ENCODE measurements at regions not wholly inside any gene's neighbourhood (a gene's known extent, or its start where the extent isn't known, plus 50 kb on each side); places are given as distances from the start of the nearest gene placed in this dataset.

DNA sequence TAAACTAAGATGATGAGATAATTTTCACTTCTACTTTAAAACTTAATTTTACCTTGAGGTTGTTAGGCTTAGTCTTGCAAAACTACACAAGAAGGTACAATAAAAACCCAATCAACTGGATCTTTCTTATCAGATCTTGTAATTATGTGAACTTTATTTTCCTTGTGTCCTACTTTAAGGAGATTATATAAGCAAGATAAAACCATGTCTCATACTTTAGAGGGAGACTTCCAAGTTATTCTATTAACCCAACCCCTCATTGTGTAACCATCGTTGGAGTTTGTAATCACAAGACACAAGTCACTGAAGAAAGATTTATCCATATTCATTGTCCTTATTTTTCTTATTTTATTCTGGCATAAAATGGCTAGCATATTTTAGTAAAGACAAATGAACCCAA is 165.6 kb downstream of the SERPINI1 start:
- no peaks in the 10 kb centered on the region for H3K9me3 Mint-ChIP-seq (ENCODE audit: unreplicated experiment)
- peaks cover 9% of the 10 kb centered on the region for H3K4me1 Mint-ChIP-seq (ENCODE audit: unreplicated experiment)
- no peak overlapping the region for H3K4me3 Mint-ChIP-seq (ENCODE audit: unreplicated experiment)
- no peaks in the 10 kb centered on the region for H3K36me3 Mint-ChIP-seq (ENCODE audit: low read depth, unreplicated experiment)
- TF ChIP-seq, protein P1, sequence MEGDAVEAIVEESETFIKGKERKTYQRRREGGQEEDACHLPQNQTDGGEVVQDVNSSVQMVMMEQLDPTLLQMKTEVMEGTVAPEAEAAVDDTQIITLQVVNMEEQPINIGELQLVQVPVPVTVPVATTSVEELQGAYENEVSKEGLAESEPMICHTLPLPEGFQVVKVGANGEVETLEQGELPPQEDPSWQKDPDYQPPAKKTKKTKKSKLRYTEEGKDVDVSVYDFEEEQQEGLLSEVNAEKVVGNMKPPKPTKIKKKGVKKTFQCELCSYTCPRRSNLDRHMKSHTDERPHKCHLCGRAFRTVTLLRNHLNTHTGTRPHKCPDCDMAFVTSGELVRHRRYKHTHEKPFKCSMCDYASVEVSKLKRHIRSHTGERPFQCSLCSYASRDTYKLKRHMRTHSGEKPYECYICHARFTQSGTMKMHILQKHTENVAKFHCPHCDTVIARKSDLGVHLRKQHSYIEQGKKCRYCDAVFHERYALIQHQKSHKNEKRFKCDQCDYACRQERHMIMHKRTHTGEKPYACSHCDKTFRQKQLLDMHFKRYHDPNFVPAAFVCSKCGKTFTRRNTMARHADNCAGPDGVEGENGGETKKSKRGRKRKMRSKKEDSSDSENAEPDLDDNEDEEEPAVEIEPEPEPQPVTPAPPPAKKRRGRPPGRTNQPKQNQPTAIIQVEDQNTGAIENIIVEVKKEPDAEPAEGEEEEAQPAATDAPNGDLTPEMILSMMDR (IDR thresholded peaks at IDR 0.05; ENCODE audit: unreplicated experiment) = no peak
- H3K27me3 Mint-ChIP-seq (ENCODE audit: unreplicated experiment) = no peaks in the 10 kb centered on the region
- H3K27ac Mint-ChIP-seq (ENCODE audit: unreplicated experiment) = no peak overlapping the region
- no peak for DNase-seq (ENCODE audit: low spot score)

DNA sequence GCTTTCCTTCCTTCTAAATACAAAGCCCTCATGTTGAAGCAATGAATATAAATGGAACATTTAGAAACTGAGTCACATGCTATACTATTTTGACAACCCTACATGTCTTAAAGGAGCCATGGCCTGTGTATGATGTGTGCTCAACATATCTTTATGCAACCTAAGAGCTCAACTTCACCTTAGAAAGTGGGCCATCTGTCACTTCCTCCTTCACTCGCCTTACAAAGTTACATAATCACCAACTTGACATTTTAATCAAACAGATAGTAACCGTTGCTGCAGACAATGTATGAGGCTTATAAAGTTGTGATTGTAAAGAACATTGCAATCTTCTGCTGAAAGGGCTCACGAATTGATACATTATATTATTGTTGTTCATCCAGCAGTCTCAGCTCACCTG is 163.6 kb downstream of the SERPINI1 start:
- Mint-ChIP-seq H3K27ac (ENCODE audit: unreplicated experiment) (no peak overlapping the region), H3K4me1 (ENCODE audit: unreplicated experiment) (peaks cover 8% of the 10 kb centered on the region), H3K36me3 (ENCODE audit: low read depth, unreplicated experiment) (no peaks in the 10 kb centered on the region), H3K27me3 (ENCODE audit: unreplicated experiment) (no peaks in the 10 kb centered on the region), H3K9me3 (ENCODE audit: unreplicated experiment) (no peaks in the 10 kb centered on the region), H3K4me3 (ENCODE audit: unreplicated experiment) (no peak overlapping the region)
- TF ChIP-seq, protein P1 (IDR thresholded peaks at IDR 0.05; ENCODE audit: unreplicated experiment) = no peak
- no peak for DNase-seq (ENCODE audit: low spot score)

DNA sequence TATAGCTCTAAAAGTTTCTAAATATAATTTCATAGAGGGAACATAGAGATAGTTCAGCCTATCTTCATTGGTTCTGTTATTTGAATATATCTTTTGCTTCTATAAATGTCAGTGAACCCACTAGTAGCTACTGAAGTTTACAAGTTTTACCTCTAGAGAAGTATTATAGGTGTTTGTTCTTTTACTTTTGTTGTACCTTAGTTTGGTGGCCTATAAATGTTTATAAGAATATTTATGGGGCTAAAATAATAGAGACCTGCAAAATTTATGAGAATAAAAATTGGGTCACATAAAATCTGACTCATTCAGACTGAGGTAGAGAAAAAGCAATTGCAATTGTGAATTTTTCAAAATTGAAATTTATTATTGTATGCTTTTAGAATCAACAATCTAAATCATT is 162.6 kb downstream of the SERPINI1 start:
- DNase-seq (ENCODE audit: low spot score) = no peak
- H3K27ac Mint-ChIP-seq (ENCODE audit: unreplicated experiment) = no peak overlapping the region
- no peaks in the 10 kb centered on the region for H3K27me3 Mint-ChIP-seq (ENCODE audit: unreplicated experiment)
- H3K4me1 Mint-ChIP-seq (ENCODE audit: unreplicated experiment) = no peaks in the 10 kb centered on the region
- H3K36me3 Mint-ChIP-seq (ENCODE audit: low read depth, unreplicated experiment) = no peaks in the 10 kb centered on the region
- TF ChIP-seq, protein P1 (IDR thresholded peaks at IDR 0.05; ENCODE audit: unreplicated experiment) = no peak
- H3K4me3 Mint-ChIP-seq (ENCODE audit: unreplicated experiment) = no peak overlapping the region
- H3K9me3 Mint-ChIP-seq (ENCODE audit: unreplicated experiment) = no peaks in the 10 kb centered on the region

DNA sequence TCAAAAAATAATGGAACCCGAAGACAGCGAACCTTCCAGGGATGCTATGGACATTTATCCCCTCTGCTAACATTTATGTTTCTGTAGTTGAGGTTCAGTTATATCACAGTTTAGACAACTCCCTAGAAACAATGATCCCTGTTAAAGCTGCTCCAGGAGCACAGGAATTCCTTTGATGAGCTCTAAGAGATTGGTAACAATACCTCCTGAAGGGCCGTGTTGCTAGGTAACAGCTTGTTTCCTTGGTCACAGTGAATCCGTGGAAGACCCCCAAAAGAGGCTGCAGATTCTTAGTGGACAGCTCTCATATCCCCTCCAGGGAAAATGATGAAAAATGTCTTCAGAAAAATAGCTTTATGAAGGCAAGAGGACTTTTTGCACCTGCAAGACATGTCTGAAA is 160.2 kb downstream of the SERPINI1 start:
- TF ChIP-seq, protein P1 (IDR thresholded peaks at IDR 0.05; ENCODE audit: unreplicated experiment) = no peak
- Mint-ChIP-seq H3K27me3 (ENCODE audit: unreplicated experiment) (no peaks in the 10 kb centered on the region), H3K4me1 (ENCODE audit: unreplicated experiment) (no peaks in the 10 kb centered on the region), H3K27ac (ENCODE audit: unreplicated experiment) (peak overlapping the region; percentile 50), H3K9me3 (ENCODE audit: unreplicated experiment) (no peaks in the 10 kb centered on the region), H3K4me3 (ENCODE audit: unreplicated experiment) (no peak overlapping the region), H3K36me3 (ENCODE audit: low read depth, unreplicated experiment) (no peaks in the 10 kb centered on the region)
- DNase-seq (ENCODE audit: low spot score) = peak; percentile 7

DNA sequence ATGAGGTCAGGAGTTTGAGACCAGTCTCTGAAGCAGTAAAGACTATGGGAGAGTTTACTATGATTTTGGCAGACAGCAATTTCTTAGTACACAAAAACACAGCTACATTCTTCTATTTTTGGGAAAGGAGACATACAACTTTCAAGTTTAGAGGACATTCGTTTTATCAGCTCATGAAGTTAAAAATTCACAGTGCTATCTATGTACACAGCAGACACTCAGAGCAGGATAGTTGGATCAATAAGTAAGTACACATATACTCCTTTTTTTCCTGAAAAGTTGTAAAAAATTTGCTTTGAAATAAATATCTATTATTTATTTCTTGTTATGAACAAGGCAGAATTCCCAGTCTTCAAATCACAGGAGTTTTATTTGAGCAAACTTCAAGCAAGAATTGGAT is 159.7 kb downstream of the SERPINI1 start:
- Mint-ChIP-seq H3K9me3 (ENCODE audit: unreplicated experiment) (no peaks in the 10 kb centered on the region), H3K27ac (ENCODE audit: unreplicated experiment) (peak overlapping the region; percentile 50), H3K4me1 (ENCODE audit: unreplicated experiment) (no peaks in the 10 kb centered on the region), H3K4me3 (ENCODE audit: unreplicated experiment) (no peak overlapping the region), H3K36me3 (ENCODE audit: low read depth, unreplicated experiment) (no peaks in the 10 kb centered on the region), H3K27me3 (ENCODE audit: unreplicated experiment) (no peaks in the 10 kb centered on the region)
- DNase-seq (ENCODE audit: low spot score) = no peak
- TF ChIP-seq, protein P1 (IDR thresholded peaks at IDR 0.05; ENCODE audit: unreplicated experiment) = no peak

All from endothelial cell (in vitro differentiated cells).